WTC11 (cell line): ENCODE measurements at regions not wholly inside any gene's neighbourhood (a gene's known extent, or its start where the extent isn't known, plus 50 kb on each side); places are given as distances from the start of the nearest gene placed in this dataset.
"Not testable (repeated sequence)": the region's sequence is repeated elsewhere in the genome, so short reads cannot be mapped to it uniquely, and the experiment has no call there.

Source experiments
- ATAC-seq: fragments of 200-7000 bp; cut with Tn5 transposase; 2 replicates; pipeline ENCODE4 v1.10.0; 2021; ENCODE audit warnings: mild to moderate bottlenecking, moderate library complexity
- CTCF ChIA-PET: fragments of 300-600 bp; sonication (Branson Sonifier 250); formaldehyde crosslinking; loops from one replicate; lab custom pipeline; 2021; ENCODE audit warnings: antibody characterized with exemption; lab: Charles Lee
- POLR2A ChIA-PET: fragments of 350-600 bp; sonication (Branson Sonifier 250); formaldehyde crosslinking; loops from one replicate; lab custom pipeline; 2021; ENCODE audit warnings: antibody characterized with exemption; lab: Charles Lee
- DNase-seq: peaks from one replicate; pipeline ENCODE4 v3.0.0; 2021; ENCODE audit warnings: low spot score
- H3K27ac Mint-ChIP-seq: 2 replicates; pipeline ENCODE4 v1.8.0; 2021; ENCODE audit warnings: mixed read lengths
- H3K27me3 Mint-ChIP-seq: 2 replicates; pipeline ENCODE4 v1.8.0; 2021; ENCODE audit warnings: low read depth, mild to moderate bottlenecking, moderate library complexity, mixed read lengths
- H3K36me3 Mint-ChIP-seq: 2 replicates; pipeline ENCODE4 v1.8.0; 2021; ENCODE audit warnings: mixed read lengths
- H3K4me1 Mint-ChIP-seq: 2 replicates; pipeline ENCODE4 v1.8.0; 2022; ENCODE audit warnings: mixed read lengths
- H3K4me3 Mint-ChIP-seq: 2 replicates; pipeline ENCODE4 v1.8.0; 2021; ENCODE audit warnings: mild to moderate bottlenecking, moderate library complexity, mixed read lengths
- H3K9me3 Mint-ChIP-seq: 2 replicates; pipeline ENCODE4 v1.8.0; 2021; ENCODE audit warnings: mixed read lengths
- ETV6 ChIP-seq: sonication (generic); formaldehyde crosslinking; IDR thresholded peaks from 2 replicates; pipeline ENCODE4 v1.8.1; 2022; ENCODE audit warnings: mild to moderate bottlenecking, missing genetic modification reagents
- FOXK1 ChIP-seq: sonication (generic); formaldehyde crosslinking; IDR thresholded peaks from 2 replicates; pipeline ENCODE4 v1.8.0; 2022; ENCODE audit warnings: mild to moderate bottlenecking, moderate library complexity, missing genetic modification reagents
- JUN ChIP-seq: sonication (generic); formaldehyde crosslinking; IDR thresholded peaks from 2 replicates; pipeline ENCODE4 v1.8.0; 2023; ENCODE audit warnings: mild to moderate bottlenecking, missing genetic modification reagents
- KAT7 ChIP-seq: sonication (generic); formaldehyde crosslinking; IDR thresholded peaks from 2 replicates; pipeline ENCODE4 v1.8.1; 2023; ENCODE audit warnings: missing genetic modification reagents, mild to moderate bottlenecking, borderline replicate concordance
- NFATC4 ChIP-seq: fragments of 250-450 bp; sonication (Bioruptor Pico); IDR thresholded peaks from 2 replicates; pipeline ENCODE4 v1.9.0; 2021; ENCODE audit warnings: mild to moderate bottlenecking
- NFYB ChIP-seq: sonication (generic); formaldehyde crosslinking; conservative IDR thresholded peaks from 2 replicates; pipeline ENCODE4 v1.8.0; 2022; ENCODE audit warnings: low read depth, missing genetic modification reagents
- NR3C1 ChIP-seq: sonication (generic); formaldehyde crosslinking; conservative IDR thresholded peaks from 2 replicates; pipeline ENCODE4 v1.8.1; 2023; ENCODE audit warnings: low read depth, mild to moderate bottlenecking, missing genetic modification reagents
- PRRX2 ChIP-seq: fragments of 250-450 bp; sonication (Bioruptor Pico); IDR thresholded peaks from 2 replicates; pipeline ENCODE4 v1.8.0; 2021; ENCODE audit warnings: mild to moderate bottlenecking
- ZNF138 ChIP-seq: sonication (generic); formaldehyde crosslinking; conservative IDR thresholded peaks from 2 replicates; pipeline ENCODE4 v1.8.1; 2022; ENCODE audit warnings: mild to moderate bottlenecking, moderate library complexity, missing genetic modification reagents
- ZNF423 ChIP-seq: fragments of 250-450 bp; sonication (Bioruptor Pico); IDR thresholded peaks from 2 replicates; pipeline ENCODE4 v2.1.2; 2022; ENCODE audit warnings: mild to moderate bottlenecking, moderate library complexity
- TF ChIP-seq, protein P1 (sequence below): sonication (generic); formaldehyde crosslinking; IDR thresholded peaks from 2 replicates; pipeline ENCODE4 v1.8.1; 2022; ENCODE audit warnings: mild to moderate bottlenecking, moderate library complexity, missing genetic modification reagents
- TF ChIP-seq, protein P2 (sequence below): sonication (generic); formaldehyde crosslinking; IDR thresholded peaks from 2 replicates; pipeline ENCODE4 v1.8.0; 2022; ENCODE audit warnings: mild to moderate bottlenecking, missing genetic modification reagents

DNA sequence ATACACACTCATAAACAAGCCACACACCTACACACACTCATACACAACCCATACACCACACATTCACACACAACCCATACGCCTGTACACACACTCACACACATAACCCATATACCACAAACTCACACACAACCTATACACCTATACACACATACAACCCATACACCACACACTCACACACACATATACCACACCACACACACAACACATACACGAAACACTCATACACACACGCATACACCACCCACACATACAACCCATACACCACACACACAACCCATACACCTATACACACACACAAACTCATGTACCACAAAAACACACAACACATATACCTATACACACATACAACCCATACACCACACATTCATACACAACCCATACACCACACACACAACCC lies 164.3 kb downstream of the TMEM121 start:
- DNase-seq (no peak), ATAC-seq (no peak)
- ChIA-PET POLR2A (no interaction called here), CTCF (no interaction called here)
- Mint-ChIP-seq H3K36me3 (peaks cover 56% of the 10 kb centered on the region), H3K27ac (no peak overlapping the region), H3K9me3 (peaks cover 58% of the 10 kb centered on the region), H3K4me3 (no peak overlapping the region), H3K27me3 (peaks cover 29% of the 10 kb centered on the region), H3K4me1 (no peaks in the 10 kb centered on the region)
- TF ChIP-seq NR3C1 (no peak), NFATC4 (CRISPR knock-in tag) (no peak), ZNF423 (CRISPR knock-in tag) (no peak)

DNA sequence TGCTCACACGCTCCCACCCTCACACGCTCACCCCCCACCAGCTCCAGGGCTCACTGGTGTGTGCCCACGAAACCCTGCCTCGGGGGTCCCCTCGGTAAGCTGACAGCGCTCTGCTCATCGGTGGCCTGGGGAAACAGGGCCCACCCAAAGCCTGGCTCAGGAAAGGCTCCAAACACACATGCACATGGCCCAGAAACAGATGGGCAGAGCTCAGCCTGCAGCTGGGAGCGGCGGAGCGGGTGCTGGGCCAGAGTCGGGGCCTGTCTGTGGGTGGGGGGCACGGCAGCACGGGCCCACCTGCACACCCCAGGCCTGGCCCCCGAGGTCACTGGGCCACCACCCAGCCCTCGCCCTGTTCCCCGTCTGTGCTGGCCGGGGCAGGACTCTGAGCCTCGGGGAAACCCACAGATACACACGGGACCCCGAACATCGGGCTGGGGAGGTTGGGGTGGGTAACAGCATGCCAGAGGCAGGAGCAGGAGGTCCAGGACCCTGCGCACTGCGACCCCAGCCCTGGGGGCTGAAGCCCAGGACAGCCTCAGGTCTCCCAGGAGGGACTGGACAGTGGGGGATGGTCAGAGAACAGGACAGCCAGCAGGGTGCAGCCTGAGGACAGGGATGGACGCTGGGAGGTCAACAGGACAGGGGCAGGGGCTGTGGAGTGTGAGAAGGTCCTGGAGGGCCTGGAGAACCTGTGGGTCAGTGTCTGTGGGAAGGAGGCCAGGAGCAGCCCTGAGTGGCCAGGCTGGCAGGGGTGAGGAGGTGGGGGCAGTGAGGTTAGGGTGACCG lies 165.1 kb downstream of the TMEM121 start:
- H3K4me3 Mint-ChIP-seq, H3K4me1 Mint-ChIP-seq, CTCF ChIA-PET, ATAC-seq, POLR2A ChIA-PET, H3K27ac Mint-ChIP-seq, DNase-seq: not testable (repeated sequence)
- peaks cover 29% of the 10 kb centered on the region for H3K27me3 Mint-ChIP-seq
- peaks cover 58% of the 10 kb centered on the region for H3K9me3 Mint-ChIP-seq
- peaks cover 56% of the 10 kb centered on the region for H3K36me3 Mint-ChIP-seq

DNA sequence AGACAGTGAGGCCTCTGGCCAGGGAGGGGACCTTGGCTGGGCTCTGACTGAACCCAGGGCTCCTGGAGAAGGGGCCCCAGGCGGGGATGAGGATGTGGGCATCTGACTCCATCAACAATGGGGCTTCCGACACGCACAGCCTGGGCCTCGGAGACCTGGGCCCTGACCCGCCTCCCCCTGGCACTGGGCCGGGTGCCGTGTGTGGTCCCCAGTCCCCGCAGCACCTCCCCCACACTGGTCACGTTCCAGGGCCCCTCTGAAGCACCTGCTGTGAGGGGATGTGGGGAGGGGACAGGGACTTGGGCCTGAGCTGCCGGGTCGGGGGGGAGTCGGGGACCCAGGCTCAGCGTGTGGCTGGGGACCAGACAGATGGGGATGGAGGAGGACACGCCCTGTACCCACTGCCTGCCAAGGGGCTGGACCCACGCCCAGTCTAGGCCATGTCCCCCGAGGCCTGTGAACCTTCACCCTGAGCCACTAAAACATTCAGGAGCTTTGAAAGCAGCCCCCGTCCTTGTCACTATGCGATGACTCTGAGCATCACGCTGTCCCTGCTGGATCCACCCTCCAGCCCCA lies 165.8 kb downstream of the TMEM121 start:
- CTCF ChIA-PET, POLR2A ChIA-PET, H3K27ac Mint-ChIP-seq, DNase-seq, H3K4me3 Mint-ChIP-seq, H3K4me1 Mint-ChIP-seq, ATAC-seq: not testable (repeated sequence)
- Mint-ChIP-seq H3K27me3 (peaks cover 26% of the 10 kb centered on the region), H3K36me3 (peaks cover 52% of the 10 kb centered on the region), H3K9me3 (peaks cover 53% of the 10 kb centered on the region)

DNA sequence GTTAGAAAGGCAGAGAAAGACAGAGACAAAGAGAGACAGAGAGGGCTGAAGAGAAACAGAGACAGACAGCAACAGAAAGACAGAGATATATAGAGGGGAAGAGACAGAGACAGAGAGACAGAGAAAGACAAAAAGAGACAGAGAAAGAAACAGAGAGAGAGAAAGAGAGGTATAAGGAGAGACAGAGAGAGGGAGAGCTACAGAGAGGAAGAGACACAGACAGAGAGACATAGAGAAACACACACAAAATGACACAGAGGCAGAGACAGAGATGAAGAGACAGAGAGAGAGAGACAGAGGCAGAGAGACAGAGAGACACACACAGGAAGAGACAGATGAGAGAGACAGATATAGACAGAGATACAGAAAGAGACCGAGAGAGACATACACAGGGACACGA lies 168.6 kb downstream of the TMEM121 start:
- POLR2A ChIA-PET: no interaction called here
- H3K27me3 Mint-ChIP-seq: peaks cover 25% of the 10 kb centered on the region
- no peak for DNase-seq
- no peaks in the 10 kb centered on the region for H3K4me1 Mint-ChIP-seq
- H3K9me3 Mint-ChIP-seq: peaks cover 40% of the 10 kb centered on the region
- no peak overlapping the region for H3K27ac Mint-ChIP-seq
- H3K36me3 Mint-ChIP-seq: peaks cover 41% of the 10 kb centered on the region
- no peak for TF ChIP-seq JUN
- TF ChIP-seq NFATC4 (CRISPR knock-in tag): no peak
- TF ChIP-seq, protein P1, sequence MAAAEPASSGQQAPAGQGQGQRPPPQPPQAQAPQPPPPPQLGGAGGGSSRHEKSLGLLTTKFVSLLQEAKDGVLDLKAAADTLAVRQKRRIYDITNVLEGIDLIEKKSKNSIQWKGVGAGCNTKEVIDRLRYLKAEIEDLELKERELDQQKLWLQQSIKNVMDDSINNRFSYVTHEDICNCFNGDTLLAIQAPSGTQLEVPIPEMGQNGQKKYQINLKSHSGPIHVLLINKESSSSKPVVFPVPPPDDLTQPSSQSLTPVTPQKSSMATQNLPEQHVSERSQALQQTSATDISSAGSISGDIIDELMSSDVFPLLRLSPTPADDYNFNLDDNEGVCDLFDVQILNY (CRISPR knock-in tag): no peak
- TF ChIP-seq, protein P2, sequence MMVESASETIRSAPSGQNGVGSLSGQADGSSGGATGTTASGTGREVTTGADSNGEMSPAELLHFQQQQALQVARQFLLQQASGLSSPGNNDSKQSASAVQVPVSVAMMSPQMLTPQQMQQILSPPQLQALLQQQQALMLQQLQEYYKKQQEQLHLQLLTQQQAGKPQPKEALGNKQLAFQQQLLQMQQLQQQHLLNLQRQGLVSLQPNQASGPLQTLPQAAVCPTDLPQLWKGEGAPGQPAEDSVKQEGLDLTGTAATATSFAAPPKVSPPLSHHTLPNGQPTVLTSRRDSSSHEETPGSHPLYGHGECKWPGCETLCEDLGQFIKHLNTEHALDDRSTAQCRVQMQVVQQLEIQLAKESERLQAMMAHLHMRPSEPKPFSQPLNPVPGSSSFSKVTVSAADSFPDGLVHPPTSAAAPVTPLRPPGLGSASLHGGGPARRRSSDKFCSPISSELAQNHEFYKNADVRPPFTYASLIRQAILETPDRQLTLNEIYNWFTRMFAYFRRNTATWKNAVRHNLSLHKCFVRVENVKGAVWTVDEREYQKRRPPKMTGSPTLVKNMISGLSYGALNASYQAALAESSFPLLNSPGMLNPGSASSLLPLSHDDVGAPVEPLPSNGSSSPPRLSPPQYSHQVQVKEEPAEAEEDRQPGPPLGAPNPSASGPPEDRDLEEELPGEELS (CRISPR knock-in tag): no peak
- TF ChIP-seq ETV6: no peak
- no peak for TF ChIP-seq NFYB (CRISPR knock-in tag)
- no peak for TF ChIP-seq ZNF138 (CRISPR knock-in tag)
- TF ChIP-seq PRRX2 (CRISPR knock-in tag): no peak
- TF ChIP-seq KAT7 (CRISPR knock-in tag): no peak
- no peak for TF ChIP-seq FOXK1 (CRISPR knock-in tag)
- CTCF ChIA-PET: no interaction called here
- no peak for ATAC-seq
- no peak overlapping the region for H3K4me3 Mint-ChIP-seq

DNA sequence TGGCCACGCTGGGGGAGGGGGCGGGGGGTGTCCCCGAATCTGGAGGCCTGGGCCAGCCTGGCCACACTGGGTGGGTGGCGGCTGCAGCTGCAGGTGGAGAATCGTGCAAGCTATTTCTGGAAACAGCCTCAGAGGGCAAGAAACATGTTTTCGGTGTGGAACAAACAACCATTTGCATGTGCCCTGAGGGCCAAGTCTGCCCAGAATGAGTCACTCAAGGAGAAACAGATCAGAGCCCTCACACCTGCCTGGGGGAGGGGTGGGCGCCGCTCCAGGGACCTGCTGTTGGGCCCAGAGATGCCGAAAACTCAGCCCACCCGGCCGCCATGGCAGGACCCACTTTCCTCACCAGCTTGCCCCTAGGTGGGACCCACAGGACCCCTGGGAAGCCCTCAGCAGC lies 170.0 kb downstream of the TMEM121 start:
- peaks cover 29% of the 10 kb centered on the region for H3K27me3 Mint-ChIP-seq
- CTCF ChIA-PET, POLR2A ChIA-PET, H3K27ac Mint-ChIP-seq, H3K4me3 Mint-ChIP-seq, DNase-seq, ATAC-seq, H3K4me1 Mint-ChIP-seq: not testable (repeated sequence)
- peaks cover 41% of the 10 kb centered on the region for H3K36me3 Mint-ChIP-seq
- H3K9me3 Mint-ChIP-seq: peaks cover 39% of the 10 kb centered on the region

DNA sequence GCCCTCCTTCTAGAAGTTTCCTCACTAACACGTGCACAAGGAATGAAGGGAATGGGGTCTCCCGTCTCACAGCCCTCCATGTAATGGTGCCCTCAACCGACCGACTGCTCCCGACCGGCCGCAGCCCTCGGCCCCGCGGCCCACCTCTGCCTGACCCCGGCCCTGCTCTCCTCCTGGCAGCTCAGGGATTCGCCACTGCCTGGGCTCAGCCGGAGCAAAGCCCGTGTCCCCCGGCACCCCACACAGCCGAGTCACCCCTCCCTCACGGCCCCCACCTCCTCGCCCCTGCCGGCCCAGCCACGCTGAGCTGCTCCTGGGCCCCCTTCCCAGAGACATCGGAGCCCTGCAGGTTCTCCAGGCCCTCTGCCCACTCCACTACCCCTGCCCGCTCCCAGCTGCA lies 171.0 kb downstream of the TMEM121 start:
- DNase-seq, H3K27ac Mint-ChIP-seq, H3K4me3 Mint-ChIP-seq, ATAC-seq, H3K4me1 Mint-ChIP-seq, CTCF ChIA-PET, POLR2A ChIA-PET: not testable (repeated sequence)
- peaks cover 29% of the 10 kb centered on the region for H3K27me3 Mint-ChIP-seq
- H3K36me3 Mint-ChIP-seq: peaks cover 48% of the 10 kb centered on the region
- peaks cover 49% of the 10 kb centered on the region for H3K9me3 Mint-ChIP-seq

DNA sequence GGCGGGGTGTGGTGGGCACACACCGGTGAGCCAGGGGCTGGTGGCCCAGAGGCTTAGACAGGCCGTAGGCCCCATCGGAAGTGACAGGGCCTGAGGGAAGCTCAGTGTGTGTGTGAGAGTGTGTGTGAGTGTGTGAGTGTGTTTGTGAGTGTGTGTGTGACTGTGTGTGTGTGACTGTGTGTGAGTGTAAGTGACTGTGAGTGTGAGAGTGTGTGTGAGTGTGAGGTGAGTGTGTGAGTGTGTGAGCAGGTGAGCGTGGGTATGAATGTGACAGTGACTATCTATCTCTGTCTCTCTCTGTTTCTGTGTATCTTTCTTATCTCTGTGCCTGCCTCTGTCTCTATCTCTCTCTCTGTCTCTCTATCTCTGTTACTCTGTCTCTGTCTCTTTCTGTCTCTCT lies 171.6 kb downstream of the TMEM121 start:
- ATAC-seq, DNase-seq, H3K4me3 Mint-ChIP-seq, H3K27ac Mint-ChIP-seq, CTCF ChIA-PET, POLR2A ChIA-PET, H3K4me1 Mint-ChIP-seq: not testable (repeated sequence)
- peaks cover 52% of the 10 kb centered on the region for H3K9me3 Mint-ChIP-seq
- peaks cover 29% of the 10 kb centered on the region for H3K27me3 Mint-ChIP-seq
- H3K36me3 Mint-ChIP-seq: peaks cover 48% of the 10 kb centered on the region

DNA sequence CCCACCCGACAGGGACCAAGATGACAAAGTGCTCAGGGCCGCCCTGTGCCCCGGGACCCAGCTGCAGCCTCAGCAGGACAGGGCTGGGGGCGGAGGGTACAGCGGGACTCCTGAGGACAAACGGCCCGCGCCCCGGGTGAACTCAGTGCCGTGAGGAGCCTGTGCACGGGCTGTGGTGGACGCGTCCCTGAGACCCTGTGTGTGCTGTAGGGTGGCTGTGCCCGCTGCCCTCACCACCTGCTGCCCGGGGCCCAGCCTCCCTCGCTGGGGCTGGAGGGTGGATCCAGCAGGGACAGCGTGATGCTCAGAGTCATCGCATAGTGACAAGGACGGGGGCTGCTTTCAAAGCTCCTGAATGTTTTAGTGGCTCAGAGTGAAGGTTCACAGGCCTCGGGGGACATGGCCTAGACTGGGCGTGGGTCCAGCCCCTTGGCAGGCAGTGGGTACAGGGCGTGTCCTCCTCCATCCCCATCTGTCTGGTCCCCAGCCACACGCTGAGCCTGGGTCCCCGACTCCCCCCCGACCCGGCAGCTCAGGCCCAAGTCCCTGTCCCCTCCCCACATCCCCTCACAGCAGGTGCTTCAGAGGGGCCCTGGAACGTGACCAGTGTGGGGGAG lies 172.7 kb downstream of the TMEM121 start:
- H3K4me3 Mint-ChIP-seq, DNase-seq, CTCF ChIA-PET, POLR2A ChIA-PET, ATAC-seq, H3K4me1 Mint-ChIP-seq, H3K27ac Mint-ChIP-seq: not testable (repeated sequence)
- H3K9me3 Mint-ChIP-seq: peaks cover 48% of the 10 kb centered on the region
- peaks cover 24% of the 10 kb centered on the region for H3K27me3 Mint-ChIP-seq
- H3K36me3 Mint-ChIP-seq: peaks cover 40% of the 10 kb centered on the region
